ENCODE measurements at regions not wholly inside any gene's neighbourhood (a gene's known extent, or its start where the extent isn't known, plus 50 kb on each side); places are given as distances from the start of the nearest gene placed in this dataset.

DNA sequence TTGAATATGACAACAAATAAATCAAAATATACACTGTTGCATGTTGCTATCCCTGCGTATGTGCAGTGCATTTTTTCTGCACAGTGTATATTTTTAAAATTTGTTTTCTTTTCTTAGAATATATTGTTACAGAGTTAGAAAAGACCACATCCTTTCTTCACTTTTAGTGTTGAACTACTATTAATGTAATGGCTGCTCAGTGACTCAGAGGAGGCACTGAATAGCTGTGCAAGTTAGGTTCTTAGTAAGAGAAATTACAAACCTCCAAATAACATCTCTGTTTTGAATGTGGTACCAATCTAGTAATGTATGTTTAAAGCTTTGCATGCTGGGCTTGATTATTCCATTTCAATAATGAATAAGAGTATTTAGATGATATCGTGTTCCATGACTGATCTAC, 208.9 kb upstream of the PRR16 start:
- Histone ChIP-seq H3K36me3 (ENCODE audit: insufficient read depth, low read length) (no peaks in the 10 kb centered on the region), H3K9me3 (ENCODE audit: insufficient read depth, low read length, severe bottlenecking) (no peaks in the 10 kb centered on the region), H3K9ac (ENCODE audit: low read depth, low read length) (no peak overlapping the region), H3K4me2 (ENCODE audit: insufficient read depth, low read length) (no peak overlapping the region), H3K27ac (ENCODE audit: low read length) (no peak overlapping the region), H3K27me3 (ENCODE audit: insufficient read depth, low read length, poor library complexity) (no peaks in the 10 kb centered on the region), H3K4me1 (ENCODE audit: insufficient read depth, low read length) (no peaks in the 10 kb centered on the region), H2AFZ (ENCODE audit: low read depth, low read length) (no peak overlapping the region), H3K4me3 (ENCODE audit: low read depth in 1 of 2, low read length in 2 of 2) (no peak overlapping the region), H3K79me2 (ENCODE audit: insufficient read depth, low read length) (no peaks in the 10 kb centered on the region), H4K20me1 (ENCODE audit: insufficient read depth, low read length) (no peaks in the 10 kb centered on the region)
- DNase-seq (no peak), ATAC-seq (ENCODE audit: insufficient read depth, low read depth) (peak; percentile 40; the same call in 1 of the 3 replicates)
- TF ChIP-seq EZH2 (IDR thresholded peaks at IDR 0.05; ENCODE audit: borderline replicate concordance, low read depth, low read length, severe bottlenecking) = no peak
- TF ChIP-seq, protein P1, sequence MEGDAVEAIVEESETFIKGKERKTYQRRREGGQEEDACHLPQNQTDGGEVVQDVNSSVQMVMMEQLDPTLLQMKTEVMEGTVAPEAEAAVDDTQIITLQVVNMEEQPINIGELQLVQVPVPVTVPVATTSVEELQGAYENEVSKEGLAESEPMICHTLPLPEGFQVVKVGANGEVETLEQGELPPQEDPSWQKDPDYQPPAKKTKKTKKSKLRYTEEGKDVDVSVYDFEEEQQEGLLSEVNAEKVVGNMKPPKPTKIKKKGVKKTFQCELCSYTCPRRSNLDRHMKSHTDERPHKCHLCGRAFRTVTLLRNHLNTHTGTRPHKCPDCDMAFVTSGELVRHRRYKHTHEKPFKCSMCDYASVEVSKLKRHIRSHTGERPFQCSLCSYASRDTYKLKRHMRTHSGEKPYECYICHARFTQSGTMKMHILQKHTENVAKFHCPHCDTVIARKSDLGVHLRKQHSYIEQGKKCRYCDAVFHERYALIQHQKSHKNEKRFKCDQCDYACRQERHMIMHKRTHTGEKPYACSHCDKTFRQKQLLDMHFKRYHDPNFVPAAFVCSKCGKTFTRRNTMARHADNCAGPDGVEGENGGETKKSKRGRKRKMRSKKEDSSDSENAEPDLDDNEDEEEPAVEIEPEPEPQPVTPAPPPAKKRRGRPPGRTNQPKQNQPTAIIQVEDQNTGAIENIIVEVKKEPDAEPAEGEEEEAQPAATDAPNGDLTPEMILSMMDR (IDR thresholded peaks at IDR 0.05; ENCODE audit: borderline replicate concordance, extremely low read depth, low read length, poor library complexity, severe bottlenecking) = no peak

DNA sequence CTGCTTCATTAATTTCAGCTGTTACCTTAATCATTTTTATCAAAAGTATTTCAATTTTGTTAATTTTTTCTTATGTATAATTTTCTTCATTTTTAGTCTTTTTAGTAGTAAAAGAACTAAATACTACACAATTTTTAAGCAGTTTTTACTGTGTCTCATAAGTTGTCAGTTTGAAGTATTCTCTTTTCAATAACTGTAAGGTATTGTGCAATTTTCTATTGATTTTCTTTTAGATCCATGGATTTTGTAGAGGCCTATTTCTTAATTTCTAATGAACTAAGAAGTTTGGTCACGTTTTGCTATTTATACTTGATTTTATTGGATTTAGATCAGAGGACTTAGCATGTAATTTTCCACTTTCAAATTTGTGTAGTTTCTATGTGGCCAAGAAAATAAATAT, 207.7 kb upstream of the PRR16 start:
- no peaks in the 10 kb centered on the region for H3K4me1 ChIP-seq (ENCODE audit: insufficient read depth, low read length)
- no peak overlapping the region for H2AFZ ChIP-seq (ENCODE audit: low read depth, low read length)
- H3K36me3 ChIP-seq (ENCODE audit: insufficient read depth, low read length) = no peaks in the 10 kb centered on the region
- H3K27ac ChIP-seq (ENCODE audit: low read length) = no peak overlapping the region
- no peak for DNase-seq
- no peaks in the 10 kb centered on the region for H4K20me1 ChIP-seq (ENCODE audit: insufficient read depth, low read length)
- H3K79me2 ChIP-seq (ENCODE audit: insufficient read depth, low read length) = no peaks in the 10 kb centered on the region
- H3K4me3 ChIP-seq (ENCODE audit: low read depth in 1 of 2, low read length in 2 of 2) = no peak overlapping the region
- TF ChIP-seq, protein P1 (IDR thresholded peaks at IDR 0.05; ENCODE audit: borderline replicate concordance, extremely low read depth, low read length, poor library complexity, severe bottlenecking) = no peak
- TF ChIP-seq EZH2 (IDR thresholded peaks at IDR 0.05; ENCODE audit: borderline replicate concordance, low read depth, low read length, severe bottlenecking) = no peak
- no peak overlapping the region for H3K9ac ChIP-seq (ENCODE audit: low read depth, low read length)
- no peaks in the 10 kb centered on the region for H3K9me3 ChIP-seq (ENCODE audit: insufficient read depth, low read length, severe bottlenecking)
- H3K4me2 ChIP-seq (ENCODE audit: insufficient read depth, low read length) = no peak overlapping the region
- no peak for ATAC-seq (ENCODE audit: insufficient read depth, low read depth)
- H3K27me3 ChIP-seq (ENCODE audit: insufficient read depth, low read length, poor library complexity) = no peaks in the 10 kb centered on the region

DNA sequence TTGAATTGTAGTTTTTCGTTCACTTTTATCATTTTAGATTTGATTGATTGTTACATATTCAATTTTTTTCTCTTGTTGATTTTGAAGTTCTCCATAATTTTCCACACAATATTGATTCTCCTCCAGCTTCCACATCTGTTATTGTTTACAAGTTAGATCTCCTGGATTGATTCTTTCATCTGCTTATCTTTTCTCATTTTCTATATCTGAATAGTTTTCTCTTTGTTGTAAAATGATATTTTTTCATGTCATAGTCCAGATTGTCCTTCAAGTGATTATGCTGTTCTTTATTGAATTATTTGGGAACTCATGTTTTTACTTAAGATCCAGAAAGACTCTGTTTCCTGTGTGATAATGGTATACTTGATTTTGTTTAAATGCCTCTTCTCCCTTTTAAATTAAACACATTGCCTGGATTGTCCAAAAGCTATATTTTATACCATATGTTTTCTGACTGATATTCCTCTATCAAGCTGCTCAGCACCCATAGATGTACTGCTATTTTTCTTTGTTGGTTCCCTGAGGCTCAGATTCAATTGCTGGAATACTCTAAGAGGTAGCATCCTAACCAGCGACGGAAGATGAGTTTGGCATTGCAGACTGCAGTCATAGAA, 206.6 kb upstream of the PRR16 start:
- Histone ChIP-seq H2AFZ (ENCODE audit: low read depth, low read length) (no peak overlapping the region), H3K27ac (ENCODE audit: low read length) (no peak overlapping the region), H3K36me3 (ENCODE audit: insufficient read depth, low read length) (no peaks in the 10 kb centered on the region), H3K4me2 (ENCODE audit: insufficient read depth, low read length) (no peak overlapping the region), H3K27me3 (ENCODE audit: insufficient read depth, low read length, poor library complexity) (no peaks in the 10 kb centered on the region), H3K4me1 (ENCODE audit: insufficient read depth, low read length) (no peaks in the 10 kb centered on the region), H3K4me3 (ENCODE audit: low read depth in 1 of 2, low read length in 2 of 2) (no peak overlapping the region), H3K9me3 (ENCODE audit: insufficient read depth, low read length, severe bottlenecking) (no peaks in the 10 kb centered on the region), H3K79me2 (ENCODE audit: insufficient read depth, low read length) (no peaks in the 10 kb centered on the region), H4K20me1 (ENCODE audit: insufficient read depth, low read length) (no peaks in the 10 kb centered on the region), H3K9ac (ENCODE audit: low read depth, low read length) (no peak overlapping the region)
- TF ChIP-seq EZH2 (IDR thresholded peaks at IDR 0.05; ENCODE audit: borderline replicate concordance, low read depth, low read length, severe bottlenecking) = no peak
- TF ChIP-seq, protein P1 (IDR thresholded peaks at IDR 0.05; ENCODE audit: borderline replicate concordance, extremely low read depth, low read length, poor library complexity, severe bottlenecking) = no peak
- no peak for ATAC-seq (ENCODE audit: insufficient read depth, low read depth)
- DNase-seq = no peak
